SK-N-MC (cell line): ENCODE measurements at regions not wholly inside any gene's neighbourhood (a gene's known extent, or its start where the extent isn't known, plus 50 kb on each side); places are given as distances from the start of the nearest gene placed in this dataset.
"Not testable (repeated sequence)": the region's sequence is repeated elsewhere in the genome, so short reads cannot be mapped to it uniquely, and the experiment has no call there.

Experiments
- DNase-seq: peaks from one replicate; pipeline ENCODE4 v3.0.0-alpha.2; 2011; ENCODE audit warnings: low read depth, low spot score
- H3K27ac ChIP-seq: fragments of 200-600 bp; sonication (generic); 2 replicates; pipeline ENCODE4 v1.5.1; 2016; ENCODE audit warnings: mixed run types
- H3K36me3 ChIP-seq: fragments of 200-600 bp; sonication (generic); 2 replicates; pipeline ENCODE4 v1.6.1; 2017; ENCODE audit warnings: antibody characterized with exemption, low read length, mixed read lengths; ENCODE audit not compliant: insufficient read depth
- H3K4me3 ChIP-seq: fragments of 200-600 bp; sonication (generic); 2 replicates; pipeline ENCODE4 v1.5.1; 2016
- H3K9ac ChIP-seq: fragments of 200-600 bp; sonication (generic); 2 replicates; pipeline ENCODE4 v1.8.0; 2017; ENCODE audit warnings: mixed run types, mixed read lengths; ENCODE audit not compliant: insufficient read length
- H3K9me3 ChIP-seq: fragments of 200-600 bp; sonication (generic); 2 replicates; pipeline ENCODE4 v1.6.1; 2017; ENCODE audit warnings: low read depth, mild to moderate bottlenecking, antibody characterized with exemption, low read length, moderate library complexity, mixed read lengths
- EZH2 ChIP-seq: fragments of 200-600 bp; sonication (generic); IDR thresholded peaks from one replicate; pipeline ENCODE4 v1.6.1; 2017; ENCODE audit warnings: antibody characterized with exemption
- FOXP2 ChIP-seq: optimal IDR thresholded peaks from 2 replicates; pipeline ENCODE3; 2011; ENCODE audit warnings: mild to moderate bottlenecking, moderate library complexity; ENCODE audit not compliant: insufficient read depth; ENCODE audit errors: extremely low read length, control extremely low read depth
- POLR2AphosphoS5 ChIP-seq: IDR thresholded peaks from 2 replicates; pipeline ENCODE4 v1.6.1; 2012; ENCODE audit warnings: mild to moderate bottlenecking, low read depth, low read length, borderline replicate concordance

DNA sequence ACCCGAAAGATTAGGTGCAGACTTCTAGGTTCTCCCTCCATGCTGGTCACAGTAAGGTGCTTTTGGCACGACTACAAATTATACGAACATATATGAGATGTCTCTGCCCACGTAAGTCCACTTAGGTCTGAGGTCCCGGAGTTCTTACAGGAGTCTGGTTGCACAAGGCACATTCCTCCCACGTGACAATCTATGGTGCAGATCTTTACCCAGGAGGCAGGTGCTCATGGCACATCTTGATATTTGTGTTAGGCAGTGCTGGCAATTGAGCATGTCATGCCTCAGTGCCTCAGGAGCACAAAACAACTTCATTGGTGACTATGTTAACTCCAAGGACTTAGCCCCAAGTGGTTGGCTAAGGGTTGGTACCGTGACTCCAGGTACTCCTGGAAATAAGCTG lies 92.0 kb upstream of the AMN1 start:
- no peak overlapping the region for H3K9ac ChIP-seq
- H3K27ac ChIP-seq = no peak overlapping the region
- no peak for DNase-seq
- TF ChIP-seq POLR2AphosphoS5 (no peak), FOXP2 (no peak), EZH2 (no peak)
- no peaks in the 10 kb centered on the region for H3K9me3 ChIP-seq
- no peak overlapping the region for H3K4me3 ChIP-seq
- H3K36me3 ChIP-seq = no peaks in the 10 kb centered on the region

DNA sequence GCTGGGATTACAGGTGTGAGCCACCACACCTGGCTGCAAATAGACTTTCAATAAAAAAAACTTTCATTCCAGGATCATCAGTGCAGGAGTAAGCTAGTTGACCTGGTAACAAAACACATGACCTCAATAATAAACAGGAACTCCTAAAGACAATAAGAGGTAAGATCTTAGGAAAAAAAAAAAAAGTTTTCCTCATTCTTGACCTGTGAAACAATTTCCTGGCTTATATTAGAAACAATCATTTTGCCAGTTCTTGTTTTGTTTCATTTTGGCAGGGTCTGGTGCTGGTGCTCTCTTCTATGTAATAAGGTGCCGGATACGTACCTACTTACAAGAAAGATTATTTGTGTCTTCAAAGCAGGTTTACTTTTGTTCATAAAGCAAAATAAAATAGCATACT lies 90.6 kb upstream of the AMN1 start:
- no peak for DNase-seq
- Histone ChIP-seq H3K27ac (no peak overlapping the region), H3K4me3 (no peak overlapping the region), H3K9me3 (no peaks in the 10 kb centered on the region), H3K36me3 (no peaks in the 10 kb centered on the region), H3K9ac (no peak overlapping the region)
- no peak for TF ChIP-seq FOXP2
- TF ChIP-seq EZH2 = no peak
- TF ChIP-seq POLR2AphosphoS5 = no peak

DNA sequence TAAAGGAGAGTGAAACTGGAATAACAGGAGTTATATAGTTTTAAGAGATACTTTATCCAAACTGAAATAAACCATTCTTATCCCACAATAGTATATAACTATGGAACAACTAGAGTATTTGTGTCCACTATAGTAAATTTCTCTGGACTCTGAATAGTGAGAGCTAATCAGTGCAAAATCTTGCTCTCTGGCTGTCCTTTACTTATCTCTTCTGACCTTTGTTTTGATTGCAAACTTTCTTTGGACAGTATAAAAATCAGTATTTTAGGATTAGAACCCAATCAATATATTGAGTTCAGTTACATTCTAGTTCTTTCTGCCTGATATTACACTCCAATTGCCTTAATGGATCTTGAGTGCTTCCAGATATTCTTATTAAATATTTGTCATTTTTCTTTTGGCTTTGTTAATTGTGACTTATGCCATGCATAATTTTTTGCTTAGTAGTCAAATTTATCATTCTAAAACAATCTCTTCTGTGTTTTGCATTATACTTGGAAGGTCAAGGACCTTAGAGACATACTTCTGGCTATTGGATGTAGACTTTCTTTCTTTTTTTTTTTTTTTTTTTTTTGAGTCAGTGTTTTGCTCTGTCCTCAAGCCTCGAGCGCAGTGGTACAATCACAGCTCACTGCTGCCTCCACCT lies 89.9 kb upstream of the AMN1 start:
- Histone ChIP-seq H3K36me3 (no peaks in the 10 kb centered on the region), H3K27ac (no peak overlapping the region), H3K9me3 (no peaks in the 10 kb centered on the region), H3K9ac (no peak overlapping the region), H3K4me3 (no peak overlapping the region)
- DNase-seq = no peak
- TF ChIP-seq POLR2AphosphoS5 = no peak
- TF ChIP-seq FOXP2 = no peak
- TF ChIP-seq EZH2 = no peak

DNA sequence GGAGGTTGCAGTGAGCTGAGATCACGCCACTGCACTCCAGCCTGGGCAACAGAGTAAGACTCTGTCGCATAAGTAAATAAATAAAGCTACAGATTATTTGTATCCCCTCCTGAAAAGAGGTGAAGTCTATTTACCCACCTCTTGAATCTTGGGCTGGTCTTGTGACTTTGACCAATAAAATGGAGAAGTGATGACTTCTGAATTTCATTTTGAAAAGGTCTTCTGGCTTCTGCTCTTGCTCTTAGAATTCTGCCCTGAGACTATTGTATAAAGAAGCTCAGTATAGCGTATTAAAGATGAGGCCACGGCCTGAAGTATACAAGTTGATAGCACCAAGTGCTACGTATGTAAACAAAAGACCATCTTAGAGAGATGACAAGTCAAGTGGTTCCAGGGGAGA lies 88.3 kb upstream of the AMN1 start:
- H3K4me3 ChIP-seq = no peak overlapping the region
- H3K9ac ChIP-seq = no peak overlapping the region
- TF ChIP-seq POLR2AphosphoS5 (no peak), FOXP2 (no peak), EZH2 (no peak)
- H3K9me3 ChIP-seq = no peaks in the 10 kb centered on the region
- no peak overlapping the region for H3K27ac ChIP-seq
- H3K36me3 ChIP-seq = no peaks in the 10 kb centered on the region
- DNase-seq = no peak

DNA sequence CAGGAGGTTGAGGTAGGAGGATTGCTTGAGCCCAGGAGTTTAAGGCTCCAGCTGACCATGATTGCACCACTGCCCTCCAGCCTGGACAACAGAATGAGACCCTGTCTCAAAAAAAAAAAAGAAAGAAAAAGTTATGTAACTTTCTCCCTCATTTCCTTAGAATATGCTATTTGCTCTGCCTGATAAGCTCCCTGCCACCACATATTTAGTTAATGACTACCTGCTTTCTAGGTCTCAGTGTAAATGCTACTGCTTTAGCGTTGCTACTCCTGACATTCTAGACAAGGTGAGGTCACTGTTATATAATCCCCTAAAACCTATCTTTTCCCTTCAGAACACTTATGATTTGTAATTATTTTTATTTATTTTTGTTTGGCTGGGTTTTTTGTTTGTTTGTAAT lies 86.3 kb upstream of the AMN1 start:
- no peak overlapping the region for H3K9ac ChIP-seq
- no peaks in the 10 kb centered on the region for H3K9me3 ChIP-seq
- H3K36me3 ChIP-seq = no peaks in the 10 kb centered on the region
- no peak overlapping the region for H3K27ac ChIP-seq
- TF ChIP-seq POLR2AphosphoS5 = no peak
- no peak for TF ChIP-seq FOXP2
- TF ChIP-seq EZH2 = no peak
- no peak for DNase-seq
- no peak overlapping the region for H3K4me3 ChIP-seq

DNA sequence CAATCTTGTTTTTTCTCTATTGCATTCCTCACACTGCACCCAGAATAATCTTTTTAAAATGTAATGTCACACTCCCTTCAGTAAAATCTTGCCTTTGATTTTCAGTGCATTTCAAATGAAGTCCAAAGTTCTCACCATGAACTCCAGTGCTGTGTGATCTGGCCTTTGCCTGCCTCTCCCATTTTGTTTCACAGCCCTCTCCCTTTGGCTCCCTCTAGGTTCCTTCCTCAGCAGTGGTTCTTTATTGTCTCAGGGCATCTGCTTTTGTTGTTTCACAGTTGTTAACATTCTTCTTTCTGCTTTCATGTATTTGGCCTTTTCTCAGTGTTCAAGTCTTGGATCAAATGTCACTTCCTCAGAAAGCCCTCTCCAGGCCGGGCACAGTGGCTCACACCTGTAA lies 84.5 kb upstream of the AMN1 start:
- Histone ChIP-seq H3K4me3 (no peak overlapping the region), H3K27ac (no peak overlapping the region), H3K36me3 (no peaks in the 10 kb centered on the region), H3K9me3 (no peaks in the 10 kb centered on the region), H3K9ac (no peak overlapping the region)
- TF ChIP-seq FOXP2 (no peak), POLR2AphosphoS5 (no peak), EZH2 (no peak)
- no peak for DNase-seq

DNA sequence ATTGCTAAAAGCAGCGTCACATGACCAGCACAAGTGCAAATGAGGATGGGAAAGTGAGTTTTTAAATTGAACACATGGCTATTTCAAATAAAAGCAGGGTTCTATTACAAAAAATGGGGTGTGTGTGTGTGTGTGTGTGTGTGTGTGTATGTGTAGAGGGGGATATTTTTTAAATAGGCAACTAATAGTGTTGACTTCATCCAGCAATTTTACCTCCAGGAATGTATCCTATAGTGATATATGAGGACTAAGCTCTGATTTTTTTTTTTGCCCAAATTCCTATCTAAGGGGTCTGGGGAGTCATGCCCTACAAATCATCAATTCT lies 78.9 kb upstream of the AMN1 start:
- no peak for TF ChIP-seq FOXP2
- no peak for TF ChIP-seq POLR2AphosphoS5
- no peak for TF ChIP-seq EZH2
- no peak for DNase-seq
- Histone ChIP-seq H3K27ac (no peak overlapping the region), H3K36me3 (no peaks in the 10 kb centered on the region), H3K9ac (no peak overlapping the region), H3K4me3 (no peak overlapping the region), H3K9me3 (no peaks in the 10 kb centered on the region)

DNA sequence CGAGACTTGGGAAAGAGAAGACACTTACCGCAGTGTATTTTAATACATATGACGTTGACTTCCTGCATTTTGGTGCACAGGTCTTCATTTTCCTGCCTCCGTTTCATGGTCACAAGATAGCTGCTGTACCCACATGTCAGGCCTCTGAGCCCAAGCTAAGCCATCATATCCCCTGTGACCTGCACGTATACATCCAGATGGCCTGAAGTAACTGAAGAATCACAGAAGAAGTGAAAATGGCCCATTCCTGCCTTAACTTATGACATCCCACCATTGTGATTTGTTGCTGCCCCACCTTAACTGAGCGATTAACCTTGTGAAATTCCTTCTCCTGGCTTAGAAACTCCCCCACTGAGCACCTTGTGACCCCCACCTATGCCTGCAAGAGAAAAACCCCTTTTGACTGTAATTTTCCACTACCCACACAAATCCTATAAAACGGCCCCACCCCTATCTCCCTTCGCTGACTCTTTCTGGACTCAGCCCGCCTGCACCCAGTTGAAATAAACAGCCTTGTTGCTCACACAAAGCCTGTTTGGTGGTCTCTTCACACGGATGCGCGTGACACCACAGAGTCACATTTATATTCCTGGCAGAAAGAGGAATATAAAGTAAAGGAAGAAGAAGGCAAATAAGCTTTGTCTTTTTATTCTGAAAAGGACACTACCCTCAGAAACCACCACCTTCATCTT lies 78.4 kb upstream of the AMN1 start:
- not testable (repeated sequence) for DNase-seq, H3K27ac ChIP-seq, H3K4me3 ChIP-seq, H3K9ac ChIP-seq, H3K9me3 ChIP-seq, H3K36me3 ChIP-seq

DNA sequence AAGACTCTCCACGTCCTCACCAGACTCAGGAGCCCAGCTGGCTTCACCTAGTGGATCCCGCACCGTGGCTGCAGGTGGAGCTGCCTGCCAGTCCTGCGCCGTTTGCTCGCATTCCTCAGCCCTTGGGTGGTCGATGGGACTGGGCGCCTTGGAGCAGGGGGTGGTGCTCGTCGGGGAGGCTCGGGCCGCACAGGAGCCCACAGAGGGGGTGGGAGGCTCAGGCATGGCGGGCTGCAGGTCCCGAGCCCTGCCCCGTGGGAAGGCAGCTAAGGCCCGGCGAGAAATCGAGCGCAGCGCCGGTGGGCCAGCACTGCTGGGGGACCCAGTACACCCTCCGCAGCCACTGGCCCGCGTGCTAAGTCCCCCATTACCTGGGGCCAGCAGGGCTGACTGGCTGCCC lies 76.9 kb upstream of the AMN1 start:
- not testable (repeated sequence) for DNase-seq, H3K9ac ChIP-seq, H3K27ac ChIP-seq, H3K36me3 ChIP-seq, H3K4me3 ChIP-seq, H3K9me3 ChIP-seq

DNA sequence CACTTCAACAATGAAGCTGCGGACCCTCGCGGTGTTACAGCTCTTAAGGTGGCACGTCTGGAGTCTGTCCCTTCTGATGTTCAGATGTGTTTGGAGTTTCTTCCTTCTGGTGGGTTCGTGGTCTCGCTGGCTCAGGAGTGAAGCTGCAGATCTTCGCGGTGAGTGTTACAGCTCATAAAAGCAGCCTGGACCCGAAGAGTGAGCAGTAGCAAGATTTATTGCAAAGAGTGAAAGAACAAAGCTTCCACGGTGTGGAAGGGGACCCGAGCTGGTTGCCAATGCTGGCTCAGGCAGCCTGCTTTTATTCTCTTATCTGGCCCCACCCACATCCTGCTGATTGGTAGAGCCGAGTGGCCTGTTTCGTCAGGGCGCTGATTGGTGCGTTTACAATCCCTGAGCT lies 75.9 kb upstream of the AMN1 start:
- H3K9me3 ChIP-seq, H3K27ac ChIP-seq, H3K36me3 ChIP-seq, DNase-seq, H3K4me3 ChIP-seq, H3K9ac ChIP-seq: not testable (repeated sequence)
